ENCODE measurements at regions not wholly inside any gene's neighbourhood (a gene's known extent, or its start where the extent isn't known, plus 50 kb on each side); places are given as distances from the start of the nearest gene placed in this dataset.

DNA sequence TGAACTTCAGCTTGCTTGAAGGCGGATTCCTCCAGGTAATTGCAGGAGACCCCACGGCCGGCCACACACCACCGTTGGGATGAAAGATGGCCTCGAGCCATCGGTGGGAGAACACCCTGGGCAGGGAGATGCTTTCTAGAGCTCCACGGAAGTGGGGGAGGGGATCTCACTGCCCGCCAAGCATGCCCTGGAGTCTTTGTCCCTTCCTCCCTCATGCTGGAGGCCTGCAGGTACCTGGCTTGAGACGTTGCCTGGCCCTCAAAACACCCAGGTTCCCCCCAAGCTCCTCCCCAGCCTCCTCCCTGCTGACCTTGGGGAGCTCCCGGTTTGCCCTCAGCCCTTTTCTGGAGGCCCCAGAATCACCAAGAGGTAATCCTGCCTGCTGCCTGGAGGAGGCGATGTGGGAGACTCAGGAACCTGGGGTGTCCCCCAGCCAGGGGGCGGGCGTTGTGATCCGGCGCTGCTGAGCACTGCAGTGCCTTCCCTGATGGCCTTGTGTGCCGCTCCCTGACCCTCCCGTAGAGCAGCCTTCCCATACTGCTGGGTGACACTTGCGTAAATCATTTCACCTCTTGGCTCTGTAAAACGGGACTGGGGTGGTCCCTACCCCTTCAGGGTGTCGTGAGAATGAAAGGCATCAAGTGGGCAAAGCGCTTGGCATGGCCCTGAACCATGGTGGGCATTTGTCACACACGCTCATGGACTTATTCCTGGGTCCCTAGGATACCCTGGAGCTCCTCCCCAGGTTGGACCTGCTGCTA lies 91.4 kb downstream of the CEBPB start (continued):
- TF ChIP-seq, protein P1, sequence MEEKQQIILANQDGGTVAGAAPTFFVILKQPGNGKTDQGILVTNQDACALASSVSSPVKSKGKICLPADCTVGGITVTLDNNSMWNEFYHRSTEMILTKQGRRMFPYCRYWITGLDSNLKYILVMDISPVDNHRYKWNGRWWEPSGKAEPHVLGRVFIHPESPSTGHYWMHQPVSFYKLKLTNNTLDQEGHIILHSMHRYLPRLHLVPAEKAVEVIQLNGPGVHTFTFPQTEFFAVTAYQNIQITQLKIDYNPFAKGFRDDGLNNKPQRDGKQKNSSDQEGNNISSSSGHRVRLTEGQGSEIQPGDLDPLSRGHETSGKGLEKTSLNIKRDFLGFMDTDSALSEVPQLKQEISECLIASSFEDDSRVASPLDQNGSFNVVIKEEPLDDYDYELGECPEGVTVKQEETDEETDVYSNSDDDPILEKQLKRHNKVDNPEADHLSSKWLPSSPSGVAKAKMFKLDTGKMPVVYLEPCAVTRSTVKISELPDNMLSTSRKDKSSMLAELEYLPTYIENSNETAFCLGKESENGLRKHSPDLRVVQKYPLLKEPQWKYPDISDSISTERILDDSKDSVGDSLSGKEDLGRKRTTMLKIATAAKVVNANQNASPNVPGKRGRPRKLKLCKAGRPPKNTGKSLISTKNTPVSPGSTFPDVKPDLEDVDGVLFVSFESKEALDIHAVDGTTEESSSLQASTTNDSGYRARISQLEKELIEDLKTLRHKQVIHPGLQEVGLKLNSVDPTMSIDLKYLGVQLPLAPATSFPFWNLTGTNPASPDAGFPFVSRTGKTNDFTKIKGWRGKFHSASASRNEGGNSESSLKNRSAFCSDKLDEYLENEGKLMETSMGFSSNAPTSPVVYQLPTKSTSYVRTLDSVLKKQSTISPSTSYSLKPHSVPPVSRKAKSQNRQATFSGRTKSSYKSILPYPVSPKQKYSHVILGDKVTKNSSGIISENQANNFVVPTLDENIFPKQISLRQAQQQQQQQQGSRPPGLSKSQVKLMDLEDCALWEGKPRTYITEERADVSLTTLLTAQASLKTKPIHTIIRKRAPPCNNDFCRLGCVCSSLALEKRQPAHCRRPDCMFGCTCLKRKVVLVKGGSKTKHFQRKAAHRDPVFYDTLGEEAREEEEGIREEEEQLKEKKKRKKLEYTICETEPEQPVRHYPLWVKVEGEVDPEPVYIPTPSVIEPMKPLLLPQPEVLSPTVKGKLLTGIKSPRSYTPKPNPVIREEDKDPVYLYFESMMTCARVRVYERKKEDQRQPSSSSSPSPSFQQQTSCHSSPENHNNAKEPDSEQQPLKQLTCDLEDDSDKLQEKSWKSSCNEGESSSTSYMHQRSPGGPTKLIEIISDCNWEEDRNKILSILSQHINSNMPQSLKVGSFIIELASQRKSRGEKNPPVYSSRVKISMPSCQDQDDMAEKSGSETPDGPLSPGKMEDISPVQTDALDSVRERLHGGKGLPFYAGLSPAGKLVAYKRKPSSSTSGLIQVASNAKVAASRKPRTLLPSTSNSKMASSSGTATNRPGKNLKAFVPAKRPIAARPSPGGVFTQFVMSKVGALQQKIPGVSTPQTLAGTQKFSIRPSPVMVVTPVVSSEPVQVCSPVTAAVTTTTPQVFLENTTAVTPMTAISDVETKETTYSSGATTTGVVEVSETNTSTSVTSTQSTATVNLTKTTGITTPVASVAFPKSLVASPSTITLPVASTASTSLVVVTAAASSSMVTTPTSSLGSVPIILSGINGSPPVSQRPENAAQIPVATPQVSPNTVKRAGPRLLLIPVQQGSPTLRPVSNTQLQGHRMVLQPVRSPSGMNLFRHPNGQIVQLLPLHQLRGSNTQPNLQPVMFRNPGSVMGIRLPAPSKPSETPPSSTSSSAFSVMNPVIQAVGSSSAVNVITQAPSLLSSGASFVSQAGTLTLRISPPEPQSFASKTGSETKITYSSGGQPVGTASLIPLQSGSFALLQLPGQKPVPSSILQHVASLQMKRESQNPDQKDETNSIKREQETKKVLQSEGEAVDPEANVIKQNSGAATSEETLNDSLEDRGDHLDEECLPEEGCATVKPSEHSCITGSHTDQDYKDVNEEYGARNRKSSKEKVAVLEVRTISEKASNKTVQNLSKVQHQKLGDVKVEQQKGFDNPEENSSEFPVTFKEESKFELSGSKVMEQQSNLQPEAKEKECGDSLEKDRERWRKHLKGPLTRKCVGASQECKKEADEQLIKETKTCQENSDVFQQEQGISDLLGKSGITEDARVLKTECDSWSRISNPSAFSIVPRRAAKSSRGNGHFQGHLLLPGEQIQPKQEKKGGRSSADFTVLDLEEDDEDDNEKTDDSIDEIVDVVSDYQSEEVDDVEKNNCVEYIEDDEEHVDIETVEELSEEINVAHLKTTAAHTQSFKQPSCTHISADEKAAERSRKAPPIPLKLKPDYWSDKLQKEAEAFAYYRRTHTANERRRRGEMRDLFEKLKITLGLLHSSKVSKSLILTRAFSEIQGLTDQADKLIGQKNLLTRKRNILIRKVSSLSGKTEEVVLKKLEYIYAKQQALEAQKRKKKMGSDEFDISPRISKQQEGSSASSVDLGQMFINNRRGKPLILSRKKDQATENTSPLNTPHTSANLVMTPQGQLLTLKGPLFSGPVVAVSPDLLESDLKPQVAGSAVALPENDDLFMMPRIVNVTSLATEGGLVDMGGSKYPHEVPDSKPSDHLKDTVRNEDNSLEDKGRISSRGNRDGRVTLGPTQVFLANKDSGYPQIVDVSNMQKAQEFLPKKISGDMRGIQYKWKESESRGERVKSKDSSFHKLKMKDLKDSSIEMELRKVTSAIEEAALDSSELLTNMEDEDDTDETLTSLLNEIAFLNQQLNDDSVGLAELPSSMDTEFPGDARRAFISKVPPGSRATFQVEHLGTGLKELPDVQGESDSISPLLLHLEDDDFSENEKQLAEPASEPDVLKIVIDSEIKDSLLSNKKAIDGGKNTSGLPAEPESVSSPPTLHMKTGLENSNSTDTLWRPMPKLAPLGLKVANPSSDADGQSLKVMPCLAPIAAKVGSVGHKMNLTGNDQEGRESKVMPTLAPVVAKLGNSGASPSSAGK (IDR thresholded peaks at IDR 0.05), result no peak
- TF ChIP-seq BRD4 (IDR thresholded peaks at IDR 0.05) (no peak), SP1 (CRISPR knock-in tag; IDR thresholded peaks at IDR 0.05) (no peak), ARID2 (IDR thresholded peaks at IDR 0.05) (no peak), ESRRA (IDR thresholded peaks at IDR 0.05; ENCODE audit: borderline replicate concordance, low read depth) (peak; percentile 85; the same call in 1 of the 2 replicates), ZNF507 (tag; conservative IDR thresholded peaks at IDR 0.05) (no peak), FOXA1 (IDR thresholded peaks at IDR 0.05; ENCODE audit: borderline replicate concordance) (no peak), USF1 (CRISPR knock-in tag; IDR thresholded peaks at IDR 0.05) (no peak), EGR1 (conservative IDR thresholded peaks at IDR 0.05) (0 out of 2 replicates have a peak, but pooled peaks have one; percentile 8), AFF1 (IDR thresholded peaks at IDR 0.05; ENCODE audit: low read depth in 1 of 2, partially characterized antibody in 2 of 2) (no peak)

Measured in K562 (cell line).